GM19463 (cell line): ENCODE measurements at regions not wholly inside any gene's neighbourhood (a gene's known extent, or its start where the extent isn't known, plus 50 kb on each side); places are given as distances from the start of the nearest gene placed in this dataset.

Experiments
- ATAC-seq: cut with Tn5 transposase; IDR thresholded peaks from one replicate; pipeline ENCODE4 v1.9.1; 2021; ENCODE audit warnings: mild to moderate bottlenecking, moderate library complexity; ENCODE audit not compliant: unreplicated experiment

- peak; percentile 35 for ATAC-seq
Measured at GRCh38 chr12:11564984-11565651, 84.4 kb upstream of the ETV6 start.

DNA sequence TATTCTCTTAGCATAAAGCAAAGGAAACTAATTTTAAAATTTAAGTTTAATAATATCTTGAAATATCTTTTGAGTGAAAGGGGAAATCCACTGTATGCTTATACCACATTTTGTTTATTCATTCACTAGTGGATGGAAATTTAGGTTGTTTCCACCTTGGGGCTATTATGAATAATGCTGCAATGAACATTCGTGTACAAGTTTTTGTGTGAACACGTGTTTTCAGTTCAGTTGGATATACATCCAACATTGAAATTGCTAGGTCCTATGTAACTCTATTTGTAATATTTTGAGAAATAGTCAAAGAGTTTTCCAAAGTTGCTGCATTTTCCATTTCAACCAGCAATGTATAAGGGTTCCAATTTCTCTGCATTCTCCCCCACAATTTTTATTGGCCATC is 83.7 kb upstream of the ETV6 start:
- no peak for ATAC-seq

DNA sequence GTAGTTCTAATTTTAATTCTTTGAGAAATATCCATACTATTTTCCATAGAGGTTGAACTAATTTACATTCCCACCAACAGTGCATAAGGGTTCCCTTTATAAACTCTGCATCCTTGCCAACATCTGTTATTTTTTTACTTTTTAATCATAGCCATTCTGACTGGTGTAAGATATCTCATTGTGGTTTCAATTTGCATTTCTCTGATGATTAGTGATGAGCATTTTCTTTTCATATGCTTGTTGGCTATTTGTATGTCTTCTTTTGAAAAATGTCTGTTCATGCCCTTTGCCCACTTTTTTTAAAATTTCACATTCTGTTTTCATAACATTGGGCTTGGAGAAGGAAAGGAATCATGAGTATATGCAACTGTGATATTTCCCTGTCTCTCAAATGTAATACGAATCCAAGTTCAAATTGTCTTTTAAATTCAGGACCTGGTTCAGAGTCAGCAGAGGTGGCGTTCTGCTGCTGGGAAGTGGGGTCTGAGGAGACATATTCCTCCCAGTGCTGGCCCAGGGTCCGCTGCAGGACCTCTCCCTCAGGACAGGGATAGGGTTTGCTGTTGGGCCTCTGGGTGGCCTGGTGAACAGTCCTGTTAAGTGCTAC is 81.2 kb upstream of the ETV6 start:
- peak; percentile 13 for ATAC-seq

DNA sequence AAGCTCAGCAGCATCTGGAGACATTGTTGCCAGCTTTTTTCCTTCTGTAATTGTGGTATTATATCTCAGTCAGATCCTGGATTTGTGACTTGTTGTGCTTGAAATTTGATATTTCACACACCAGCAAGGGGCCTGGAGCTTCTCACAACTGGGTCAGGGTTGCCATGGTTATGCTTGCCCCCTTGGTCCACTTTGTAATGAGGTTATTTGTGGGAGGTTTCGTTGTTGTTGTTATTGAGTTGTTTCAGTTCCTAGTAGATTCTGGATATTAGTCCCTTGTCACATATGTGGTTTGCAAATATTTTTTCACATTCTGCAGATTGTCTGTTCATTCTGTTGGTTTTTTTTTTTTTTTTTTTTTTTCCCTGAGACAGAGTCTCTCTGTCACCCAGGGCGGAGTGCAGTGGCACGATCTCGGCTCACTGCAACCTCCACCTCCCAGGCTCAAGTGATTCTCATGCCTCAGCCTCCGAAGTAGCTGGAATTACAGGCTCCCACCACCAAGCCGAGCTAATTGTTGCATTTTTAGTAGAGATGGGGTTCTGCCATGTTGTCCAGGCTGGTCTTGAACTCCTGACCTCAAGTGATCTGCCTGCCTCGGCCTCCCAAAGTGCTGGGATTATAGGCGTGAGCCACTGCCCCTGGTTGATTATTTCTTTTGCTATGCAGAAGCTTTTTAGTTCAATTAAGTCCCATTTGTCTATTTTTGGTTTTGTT is 80.6 kb upstream of the ETV6 start:
- ATAC-seq, result peak; percentile 84

- ATAC-seq, result no peak
Measured at GRCh38 chr12:11569716-11570115, 79.8 kb upstream of the ETV6 start.

GRCh38 chr12:11573880-11574279 is 75.6 kb upstream of the ETV6 start:
- ATAC-seq, result no peak

- ATAC-seq, result no peak
Measured at GRCh38 chr12:11576104-11576503, 73.4 kb upstream of the ETV6 start.

- no peak for ATAC-seq
Measured at GRCh38 chr12:11577658-11578260, 71.7 kb upstream of the ETV6 start.

GRCh38 chr12:11578461-11578993 is 70.9 kb upstream of the ETV6 start:
- peak; percentile 65 for ATAC-seq

DNA sequence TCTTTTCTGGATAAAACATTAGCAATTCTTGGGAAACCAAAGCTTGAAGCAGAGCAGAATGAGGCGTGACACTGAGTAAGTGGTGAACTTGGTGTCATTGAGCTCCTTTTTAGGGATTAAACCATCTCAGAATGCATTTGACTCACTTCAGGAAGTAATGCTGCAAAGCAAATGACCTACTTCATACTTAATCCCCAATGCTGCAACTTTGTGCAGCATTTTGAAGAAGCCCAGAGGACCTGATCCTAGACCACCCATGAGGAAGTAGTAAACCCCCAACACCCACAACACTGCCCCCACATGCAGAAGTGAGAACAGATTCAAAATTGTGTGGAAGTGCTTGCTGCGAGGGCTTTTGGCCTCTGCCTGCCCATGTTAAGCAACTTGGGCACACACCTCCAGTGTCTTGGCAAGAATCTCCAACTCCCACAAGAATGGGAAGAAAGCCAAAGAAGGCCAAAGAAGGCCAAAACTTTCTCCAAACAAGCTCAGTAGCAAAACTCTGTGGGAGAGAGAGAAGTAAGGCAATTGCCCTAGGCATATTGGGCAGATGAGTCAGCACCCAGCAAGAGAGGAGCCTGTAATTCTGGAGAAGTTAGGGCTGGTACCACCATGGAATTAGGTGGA is 69.2 kb upstream of the ETV6 start:
- no peak for ATAC-seq

DNA sequence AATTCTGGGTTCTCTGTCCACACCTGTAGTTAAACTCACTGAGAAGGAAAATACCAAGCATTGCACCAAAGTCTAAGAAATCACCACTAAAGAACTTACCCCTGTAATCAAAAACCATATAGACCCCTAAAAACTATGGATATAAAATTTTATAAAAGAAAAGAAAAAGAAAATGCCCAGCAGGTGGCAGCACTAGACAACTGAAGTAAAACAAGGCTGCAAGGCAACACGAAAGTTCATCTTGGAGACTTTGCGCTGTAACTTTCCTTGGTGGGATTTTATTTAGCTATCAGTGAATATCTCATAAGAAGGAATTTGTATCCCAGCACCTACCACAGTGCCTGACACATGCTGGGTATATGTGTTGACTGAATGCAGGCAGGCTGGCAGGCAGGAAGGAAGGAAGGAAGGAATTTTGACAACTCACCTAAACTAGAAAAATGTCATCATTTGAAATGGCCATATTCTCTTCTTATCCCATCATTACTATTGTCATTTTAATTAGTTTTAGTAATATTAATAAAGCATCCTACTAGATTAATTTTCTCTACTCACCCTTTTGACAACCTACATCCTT is 68.2 kb upstream of the ETV6 start:
- ATAC-seq, result no peak

DNA sequence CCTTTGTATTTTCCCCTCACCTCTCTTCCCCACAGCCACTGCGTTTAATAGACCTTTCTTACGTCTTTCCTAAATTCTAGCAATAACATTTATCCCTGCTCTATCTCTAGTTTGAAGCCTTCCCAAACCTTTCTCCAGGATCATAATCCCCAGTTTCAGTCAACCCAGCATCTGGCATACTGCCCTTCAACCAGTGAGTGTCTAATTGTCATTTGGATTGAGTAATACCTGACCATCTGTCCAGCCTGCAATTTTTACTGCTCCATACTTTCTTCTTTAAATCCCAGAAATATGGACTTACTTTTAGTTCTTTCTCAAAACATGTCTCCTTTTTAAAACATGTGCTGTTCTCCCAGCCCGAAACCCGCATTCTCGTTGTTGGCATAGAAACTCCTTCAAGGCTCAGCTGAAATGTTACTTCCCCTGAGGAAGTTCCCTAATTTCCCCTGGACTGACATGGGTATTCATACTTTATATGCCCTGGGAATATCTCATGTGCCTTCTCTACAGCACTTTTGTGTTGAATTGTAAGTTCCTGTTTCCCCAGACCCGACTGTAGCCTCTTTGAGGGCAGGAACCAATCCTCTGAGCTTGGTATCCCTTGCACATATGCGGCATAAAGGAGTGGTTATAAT is 65.1 kb upstream of the ETV6 start:
- no peak for ATAC-seq

GRCh38 chr12:11592484-11592883 is 57.0 kb upstream of the ETV6 start:
- ATAC-seq, result no peak

GRCh38 chr12:11593013-11593412 is 56.5 kb upstream of the ETV6 start:
- no peak for ATAC-seq

DNA sequence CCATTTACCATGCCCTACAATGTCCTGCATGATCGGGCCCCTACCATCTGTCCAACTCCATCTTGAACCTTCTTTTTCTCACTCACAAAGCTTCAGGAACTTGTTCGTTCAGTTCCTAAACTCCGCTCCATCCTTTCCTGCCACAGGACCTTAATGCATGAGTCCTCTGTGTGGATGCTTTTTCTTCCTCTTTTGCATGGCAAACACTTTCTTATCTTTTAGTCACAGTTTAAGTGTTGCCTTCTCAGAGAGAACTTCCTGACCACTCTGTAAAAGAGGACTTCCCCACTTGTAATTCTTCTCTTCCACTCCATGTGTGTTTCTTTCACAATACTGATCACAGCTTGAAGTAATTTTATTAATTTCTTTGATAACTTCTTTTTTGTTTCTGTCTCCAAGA is 54.4 kb upstream of the ETV6 start:
- ATAC-seq, result no peak

- no peak for ATAC-seq
Measured at GRCh38 chr12:11596141-11596540, 53.3 kb upstream of the ETV6 start.

DNA sequence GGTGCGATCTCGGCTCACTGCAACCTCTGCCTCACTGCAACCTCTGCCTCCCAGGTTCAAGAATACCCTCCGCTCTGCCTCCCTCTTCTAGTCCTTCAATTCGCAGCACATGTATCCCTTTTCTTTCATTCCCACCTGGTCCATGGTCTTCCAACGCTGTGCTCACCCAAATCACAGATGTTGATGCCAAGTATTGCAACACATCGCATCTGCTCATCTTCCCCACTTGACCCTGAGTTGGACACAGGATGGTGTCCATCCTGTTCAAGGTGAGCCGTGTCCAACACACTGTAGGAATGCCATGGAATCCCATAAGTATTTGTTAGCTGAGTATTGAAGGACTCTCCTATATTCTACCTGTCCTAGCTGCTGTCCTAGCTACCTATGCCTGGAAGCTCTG is 50.6 kb upstream of the ETV6 start:
- ATAC-seq, result no peak
